Endothelial cell of umbilical vein (primary cell): ENCODE measurements at regions not wholly inside any gene's neighbourhood (a gene's known extent, or its start where the extent isn't known, plus 50 kb on each side); places are given as distances from the start of the nearest gene placed in this dataset.

ENCODE experiments used
- BruUV-seq: library from RNA; stranded (reverse); fragments of 400-500 nt; replicated peaks from 2 replicates; lab custom pipeline; 2021; lab: Mats Ljungman, UMichigan
- CTCF ChIA-PET: fragments of 300-600, 350-600 bp; sonication (Branson Sonifier 250); formaldehyde crosslinking; loops from one replicate; lab custom pipeline; 2021; ENCODE audit warnings: antibody characterized with exemption, inconsistent platforms; lab: Charles Lee
- POLR2A ChIA-PET: fragments of 300-600, 350-600 bp; sonication (Branson Sonifier 250); formaldehyde crosslinking; loops from one replicate; lab custom pipeline; 2021; ENCODE audit warnings: antibody characterized with exemption, inconsistent platforms; lab: Charles Lee
- DNase-seq: peaks from one replicate; pipeline ENCODE4 v3.0.0-alpha.2; 2011; ENCODE audit warnings: low read depth, low spot score
- FAIRE-seq: peaks from 2 replicates; lab custom pipeline; 2011; peaks lifted over from hg19 to GRCh38; lab: Jason Lieb, UNC
- H2AFZ ChIP-seq: 2 replicates; pipeline ENCODE4 v1.6.0; 2012; ENCODE audit warnings: low read depth, low read length, control low read depth, inconsistent platforms
- H3K27ac ChIP-seq: 2 replicates; pipeline ENCODE4 v1.5.1; 2011; ENCODE audit warnings: low read depth, mild to moderate bottlenecking, control low read depth, low read length, moderate library complexity; ENCODE audit not compliant: insufficient read depth
- H3K27me3 ChIP-seq, 2 experiments: 2 replicates each; pipeline versions ENCODE4 v1.6.0 to v1.6.1; 2011; ENCODE audit warnings: low read length in 2 of 2, mixed read lengths in 1 of 2; ENCODE audit not compliant: control insufficient read depth in 2 of 2, insufficient read depth in 2 of 2
- H3K36me3 ChIP-seq, 2 experiments: 2 replicates in 1 of 2; 3 replicates in 1 of 2; pipeline ENCODE4 v1.5.1; 2011; ENCODE audit warnings: low read length in 2 of 2, mild to moderate bottlenecking in 1 of 2, moderate library complexity in 1 of 2; ENCODE audit not compliant: control insufficient read depth in 2 of 2, insufficient read depth in 2 of 2; ENCODE audit errors: extremely low read depth in 1 of 2
- H3K4me1 ChIP-seq: 3 replicates; pipeline ENCODE4 v1.5.1; 2011; ENCODE audit warnings: mild to moderate bottlenecking, low read length; ENCODE audit not compliant: control insufficient read depth, insufficient read depth; ENCODE audit errors: extremely low read depth
- H3K4me2 ChIP-seq: 2 replicates; pipeline ENCODE4 v1.6.1; 2011; ENCODE audit warnings: low read length, control low read depth, mixed read lengths; ENCODE audit not compliant: insufficient read depth
- H3K4me3 ChIP-seq, 3 experiments: fragments of 200-600 bp in 1 of 3; sonication (generic), shearing (Covaris generic) in 1 of 3; replicated peaks in 1 of 3; 2 replicates each; pipeline ENCODE4 v1.5.1; 2011 to 2016; ENCODE audit warnings: control low read depth in 3 of 3, low read length in 3 of 3, mild to moderate bottlenecking in 2 of 3, inconsistent platforms in 1 of 3, low read depth in 1 of 3, moderate library complexity in 1 of 3; ENCODE audit not compliant: insufficient read depth in 1 of 3
- H3K79me2 ChIP-seq: 2 replicates; pipeline ENCODE4 v1.6.0; 2012; ENCODE audit warnings: low read length, inconsistent platforms; ENCODE audit not compliant: control insufficient read depth, insufficient read depth
- H3K9ac ChIP-seq: replicated peaks from 2 replicates; pipeline ENCODE3; 2011; ENCODE audit warnings: low read length, control low read depth; ENCODE audit not compliant: insufficient read depth; ENCODE audit errors: extremely low read depth
- H3K9me1 ChIP-seq: replicated peaks from 3 replicates; pipeline ENCODE4 v1.6.0; 2011; ENCODE audit warnings: mild to moderate bottlenecking, low read length; ENCODE audit not compliant: control insufficient read depth, insufficient read depth; ENCODE audit errors: extremely low read depth
- H3K9me3 ChIP-seq: replicated peaks from 2 replicates; pipeline ENCODE4 v1.5.1; 2012; ENCODE audit warnings: low read length, inconsistent platforms; ENCODE audit not compliant: control insufficient read depth, insufficient read depth
- H4K20me1 ChIP-seq: replicated peaks from 2 replicates; pipeline ENCODE3; 2011; ENCODE audit warnings: mild to moderate bottlenecking, low read length; ENCODE audit not compliant: control insufficient read depth, insufficient read depth; ENCODE audit errors: extremely low read depth
- FOS ChIP-seq: IDR thresholded peaks from 2 replicates; pipeline ENCODE4 v1.6.1; 2011; ENCODE audit warnings: mild to moderate bottlenecking, low read length, moderate library complexity, borderline replicate concordance; ENCODE audit not compliant: insufficient read depth
- GATA2 ChIP-seq: IDR thresholded peaks from 2 replicates; pipeline ENCODE4 v1.7.0; 2011; ENCODE audit warnings: low read depth, mild to moderate bottlenecking, moderate library complexity, mixed read lengths, low read length; ENCODE audit not compliant: insufficient read length, insufficient read depth
- MAX ChIP-seq: IDR thresholded peaks from 2 replicates; pipeline ENCODE4 v1.6.1; 2011; ENCODE audit not compliant: insufficient read depth, insufficient read length
- MYC ChIP-seq: IDR thresholded peaks from one replicate; pipeline ENCODE4 v1.6.1; 2011; ENCODE audit warnings: mild to moderate bottlenecking, low read depth, low read length
- POLR2A ChIP-seq: IDR thresholded peaks from 2 replicates; pipeline ENCODE4 v1.6.1; 2012; ENCODE audit warnings: low read depth, mild to moderate bottlenecking, control low read depth, low read length
- dilution Hi-C: fragments of 300-500 bp; cut with MboI; formaldehyde crosslinking; loops from one replicate; pipeline ENCODE4 v1.15.0; 2019; ENCODE audit warnings: low sequenced_read_pairs; ENCODE audit not compliant: extremely low pct_ligation_motif_present
- intact Hi-C: fragments of 100-400 bp; cut with micrococcal nuclease; formaldehyde crosslinking; loops from one replicate; pipeline ENCODE4 v1.10.0; 2022

GRCh38 chr9:93774331-93775102 lies 180.6 kb downstream of the BARX1 start:
- Histone ChIP-seq H3K79me2 (no peaks in the 10 kb centered on the region), H2AFZ (no peak overlapping the region), H3K4me3 (no peak overlapping the region), H3K27ac (no peak overlapping the region), H3K9me3 (no peaks in the 10 kb centered on the region), H3K4me1 (no peaks in the 10 kb centered on the region), H3K9ac (no peak overlapping the region), H4K20me1 (no peaks in the 10 kb centered on the region), H3K4me2 (no peak overlapping the region), H3K27me3 (no peaks in the 10 kb centered on the region), H3K9me1 (no peaks in the 10 kb centered on the region), H3K36me3 (no peaks in the 10 kb centered on the region)
- CTCF ChIA-PET = no interaction called here
- intact Hi-C loops (no loop called here), dilution Hi-C loops (no loop called here)
- TF ChIP-seq POLR2A (no peak), MYC (no peak), MAX (no peak), GATA2 (no peak), FOS (no peak)
- BruUV-seq = no TSS peak
- POLR2A ChIA-PET = no interaction called here
- no peak for DNase-seq
- no peak for FAIRE-seq

GRCh38 chr9:93771276-93771675 lies 183.9 kb downstream of the BARX1 start:
- Histone ChIP-seq H3K27ac (no peak overlapping the region), H3K4me3 (no peak overlapping the region), H3K4me1 (no peaks in the 10 kb centered on the region), H3K9ac (no peak overlapping the region), H3K9me3 (no peaks in the 10 kb centered on the region), H3K27me3 (no peaks in the 10 kb centered on the region), H3K4me2 (no peak overlapping the region), H2AFZ (no peak overlapping the region), H3K36me3 (no peaks in the 10 kb centered on the region), H4K20me1 (no peaks in the 10 kb centered on the region), H3K9me1 (no peaks in the 10 kb centered on the region), H3K79me2 (no peaks in the 10 kb centered on the region)
- no TSS peak for BruUV-seq
- intact Hi-C loops (no loop called here), dilution Hi-C loops (no loop called here)
- DNase-seq = no peak
- TF ChIP-seq POLR2A = no peak
- no peak for TF ChIP-seq MYC
- no peak for TF ChIP-seq MAX
- TF ChIP-seq FOS = no peak
- POLR2A ChIA-PET = no interaction called here
- FAIRE-seq = no peak
- CTCF ChIA-PET = no interaction called here
